ENCODE measurements at regions not wholly inside any gene's neighbourhood (a gene's known extent, or its start where the extent isn't known, plus 50 kb on each side); places are given as distances from the start of the nearest gene placed in this dataset.

DNA sequence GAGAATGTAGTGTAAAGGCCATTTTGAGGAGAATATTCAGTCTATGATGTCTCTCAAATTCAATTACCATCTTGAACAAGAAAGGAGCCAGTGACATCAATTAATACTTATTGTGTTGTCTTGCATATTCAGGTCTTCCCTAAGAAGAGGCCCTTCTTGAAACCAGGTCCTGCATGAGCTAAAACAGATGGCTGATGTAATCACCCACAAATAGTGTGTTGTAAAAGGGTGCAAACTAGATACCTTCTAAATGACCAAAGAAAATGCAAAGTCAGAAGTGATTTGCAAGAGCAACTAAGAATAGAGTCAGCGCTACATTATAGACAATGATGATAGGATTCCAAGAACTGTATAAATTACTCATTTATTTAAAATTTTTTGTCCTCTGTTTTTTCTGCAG lies 97.0 kb downstream of the BTBD3 start:
- intact Hi-C loops (cut with DNase I): no loop called here
- TF ChIP-seq, protein P1, sequence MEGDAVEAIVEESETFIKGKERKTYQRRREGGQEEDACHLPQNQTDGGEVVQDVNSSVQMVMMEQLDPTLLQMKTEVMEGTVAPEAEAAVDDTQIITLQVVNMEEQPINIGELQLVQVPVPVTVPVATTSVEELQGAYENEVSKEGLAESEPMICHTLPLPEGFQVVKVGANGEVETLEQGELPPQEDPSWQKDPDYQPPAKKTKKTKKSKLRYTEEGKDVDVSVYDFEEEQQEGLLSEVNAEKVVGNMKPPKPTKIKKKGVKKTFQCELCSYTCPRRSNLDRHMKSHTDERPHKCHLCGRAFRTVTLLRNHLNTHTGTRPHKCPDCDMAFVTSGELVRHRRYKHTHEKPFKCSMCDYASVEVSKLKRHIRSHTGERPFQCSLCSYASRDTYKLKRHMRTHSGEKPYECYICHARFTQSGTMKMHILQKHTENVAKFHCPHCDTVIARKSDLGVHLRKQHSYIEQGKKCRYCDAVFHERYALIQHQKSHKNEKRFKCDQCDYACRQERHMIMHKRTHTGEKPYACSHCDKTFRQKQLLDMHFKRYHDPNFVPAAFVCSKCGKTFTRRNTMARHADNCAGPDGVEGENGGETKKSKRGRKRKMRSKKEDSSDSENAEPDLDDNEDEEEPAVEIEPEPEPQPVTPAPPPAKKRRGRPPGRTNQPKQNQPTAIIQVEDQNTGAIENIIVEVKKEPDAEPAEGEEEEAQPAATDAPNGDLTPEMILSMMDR (IDR thresholded peaks at IDR 0.05): no peak
- Histone ChIP-seq H3K27me3 (no peaks in the 10 kb centered on the region), H3K27ac (no peak overlapping the region), H3K4me3 (no peak overlapping the region), H3K4me1 (no peaks in the 10 kb centered on the region), H3K9me3 (no peaks in the 10 kb centered on the region), H3K36me3 (no peaks in the 10 kb centered on the region)
- DNase-seq (no peak), ATAC-seq (no peak)

DNA sequence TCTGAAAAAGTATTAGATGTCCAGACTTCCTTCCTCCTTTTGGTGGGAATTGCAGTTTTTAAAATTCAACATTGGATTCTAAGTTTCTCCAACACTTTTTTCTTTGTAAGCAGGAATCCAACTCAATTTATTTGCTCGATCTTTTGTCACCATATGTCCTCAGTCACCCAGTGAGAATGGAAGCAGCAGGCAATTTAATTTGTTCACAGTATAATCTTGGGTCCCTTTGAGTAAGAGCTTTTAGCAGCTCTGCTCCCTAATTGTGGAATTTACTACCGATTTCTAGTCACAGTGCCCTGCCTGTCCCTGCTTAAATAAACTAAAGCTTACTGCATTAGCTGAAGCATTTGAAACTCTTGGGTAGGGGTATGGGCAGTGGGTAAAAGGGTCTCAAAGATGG lies 98.6 kb downstream of the BTBD3 start:
- H3K36me3 ChIP-seq: no peaks in the 10 kb centered on the region
- no peaks in the 10 kb centered on the region for H3K4me1 ChIP-seq
- no peak overlapping the region for H3K4me3 ChIP-seq
- no peaks in the 10 kb centered on the region for H3K27me3 ChIP-seq
- no peaks in the 10 kb centered on the region for H3K9me3 ChIP-seq
- intact Hi-C loops (cut with DNase I): no loop called here
- TF ChIP-seq, protein P1 (IDR thresholded peaks at IDR 0.05): no peak
- no peak overlapping the region for H3K27ac ChIP-seq
- ATAC-seq (no peak), DNase-seq (no peak)

DNA sequence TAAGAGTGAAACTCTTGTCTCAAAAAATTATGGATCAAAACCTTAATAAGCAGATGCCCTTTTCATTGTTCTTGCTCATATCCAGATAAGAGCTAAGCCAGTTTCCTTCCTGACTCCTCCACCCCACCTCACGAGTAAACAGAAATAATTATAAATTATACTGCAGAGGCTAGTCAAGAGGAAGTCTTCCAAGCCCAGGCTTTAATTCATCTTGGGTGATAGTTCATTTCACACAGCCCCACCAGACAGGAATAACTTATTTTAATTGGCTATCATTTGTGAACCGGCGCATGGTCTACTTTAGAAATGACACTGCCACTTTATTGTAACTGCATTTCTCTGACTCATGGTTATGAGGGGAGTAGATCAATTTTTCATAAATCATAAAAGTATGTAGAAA lies 102.0 kb downstream of the BTBD3 start:
- TF ChIP-seq, protein P1 (IDR thresholded peaks at IDR 0.05): no peak
- no peaks in the 10 kb centered on the region for H3K36me3 ChIP-seq
- no peak overlapping the region for H3K4me3 ChIP-seq
- DNase-seq: no peak
- no peak overlapping the region for H3K27ac ChIP-seq
- ATAC-seq: no peak
- intact Hi-C loops (cut with DNase I): no loop called here
- no peaks in the 10 kb centered on the region for H3K4me1 ChIP-seq
- no peaks in the 10 kb centered on the region for H3K9me3 ChIP-seq
- H3K27me3 ChIP-seq: no peaks in the 10 kb centered on the region

DNA sequence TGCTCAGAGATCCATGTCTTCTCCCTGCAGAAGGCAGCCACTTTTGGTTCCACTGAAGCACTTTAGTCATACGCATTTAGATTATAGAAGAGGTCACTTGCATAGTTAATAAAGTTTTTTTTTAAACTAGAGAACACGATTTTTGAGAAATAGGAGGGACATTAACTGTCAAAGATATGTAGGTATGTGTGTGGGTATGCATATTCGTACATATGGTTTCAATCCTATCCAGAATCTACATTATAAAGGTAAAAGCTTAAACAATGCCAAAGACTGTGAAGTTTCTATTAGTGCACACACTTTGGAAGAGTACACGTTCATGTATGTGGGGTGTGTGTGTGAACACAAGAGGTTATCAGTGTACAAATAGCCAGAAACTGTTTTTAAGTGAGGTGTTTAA lies 103.2 kb downstream of the BTBD3 start:
- TF ChIP-seq, protein P1 (IDR thresholded peaks at IDR 0.05): no peak
- H3K9me3 ChIP-seq: no peaks in the 10 kb centered on the region
- no peaks in the 10 kb centered on the region for H3K27me3 ChIP-seq
- ATAC-seq: no peak
- H3K4me1 ChIP-seq: no peaks in the 10 kb centered on the region
- H3K36me3 ChIP-seq: no peaks in the 10 kb centered on the region
- intact Hi-C loops (cut with DNase I): no loop called here
- no peak overlapping the region for H3K27ac ChIP-seq
- DNase-seq: no peak
- H3K4me3 ChIP-seq: no peak overlapping the region

DNA sequence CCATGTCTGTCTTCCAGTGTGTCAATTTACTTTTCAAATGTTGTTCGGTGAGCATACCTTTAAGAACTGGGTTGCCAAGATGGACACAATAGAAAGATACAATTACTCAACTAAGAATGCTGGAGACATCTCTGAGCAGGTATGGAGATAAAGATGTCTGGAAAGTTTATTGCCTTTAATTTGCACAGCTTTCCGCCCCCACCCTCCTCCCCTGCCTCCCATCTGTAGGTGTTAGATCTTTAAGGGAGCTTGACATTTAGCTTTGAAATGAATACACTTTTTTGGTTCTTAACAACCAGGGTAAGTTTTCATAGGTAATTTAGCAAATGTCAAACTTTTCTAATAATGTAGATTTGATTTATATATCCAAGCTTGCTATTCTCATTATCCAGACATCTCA lies 104.4 kb downstream of the BTBD3 start:
- H3K9me3 ChIP-seq: no peaks in the 10 kb centered on the region
- TF ChIP-seq, protein P1 (IDR thresholded peaks at IDR 0.05): no peak
- no peaks in the 10 kb centered on the region for H3K27me3 ChIP-seq
- intact Hi-C loops (cut with DNase I): no loop called here
- ATAC-seq: no peak
- H3K36me3 ChIP-seq: no peaks in the 10 kb centered on the region
- H3K4me3 ChIP-seq: no peak overlapping the region
- H3K4me1 ChIP-seq: no peaks in the 10 kb centered on the region
- no peak for DNase-seq
- no peak overlapping the region for H3K27ac ChIP-seq

DNA sequence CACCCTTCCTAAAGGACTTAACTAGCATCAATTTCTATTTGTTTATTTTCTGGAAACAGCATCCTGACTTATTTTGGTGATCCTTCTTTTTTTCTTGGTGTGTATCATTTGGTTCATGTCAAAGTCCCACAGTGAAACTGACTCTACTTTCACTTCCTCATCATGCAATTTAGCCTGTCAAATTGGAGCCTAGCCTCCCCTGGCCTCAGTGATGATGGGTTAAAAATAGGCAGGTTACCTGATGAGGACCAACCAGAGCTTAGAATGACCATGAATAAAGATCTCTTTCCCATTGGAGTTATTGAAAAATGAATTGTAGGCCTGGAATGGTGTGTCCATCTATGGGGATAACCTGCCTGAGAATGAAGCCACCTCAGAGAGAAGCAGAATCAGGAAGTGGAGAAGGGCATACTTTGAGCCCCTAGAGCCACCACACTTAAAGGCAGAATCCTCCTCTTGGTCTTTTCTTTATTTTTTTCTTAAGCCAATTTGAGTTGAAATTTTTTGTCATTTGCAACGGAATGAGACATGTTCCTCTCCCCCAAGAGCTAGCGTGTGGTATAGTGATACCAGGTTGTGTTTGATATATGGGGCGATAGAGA lies 105.6 kb downstream of the BTBD3 start:
- Histone ChIP-seq H3K27ac (no peak overlapping the region), H3K9me3 (no peaks in the 10 kb centered on the region), H3K4me3 (no peak overlapping the region), H3K27me3 (no peaks in the 10 kb centered on the region), H3K36me3 (no peaks in the 10 kb centered on the region), H3K4me1 (no peaks in the 10 kb centered on the region)
- ATAC-seq (no peak), DNase-seq (no peak)
- TF ChIP-seq, protein P1 (IDR thresholded peaks at IDR 0.05): no peak
- intact Hi-C loops (cut with DNase I): no loop called here
